ENCODE measurements at regions not wholly inside any gene's neighbourhood (a gene's known extent, or its start where the extent isn't known, plus 50 kb on each side); places are given as distances from the start of the nearest gene placed in this dataset.
A peak's percentile ranks its signal among the peaks of the same experiment; 100 is the strongest.

- TF ChIP-seq CTCF (conservative IDR thresholded peaks at IDR 0.05; ENCODE audit: control insufficient read depth, insufficient read depth, low read depth, low read length) = no peak
- no peak overlapping the region for H3K4me3 ChIP-seq (ENCODE audit: control insufficient read depth, low read depth, low read length)
- peak; percentile 5 for DNase-seq (ENCODE audit: low read depth)
These were observed 1315.8 kb downstream of the EFNB2 start for GRCh38 chr13:105219651-105220050.

DNA sequence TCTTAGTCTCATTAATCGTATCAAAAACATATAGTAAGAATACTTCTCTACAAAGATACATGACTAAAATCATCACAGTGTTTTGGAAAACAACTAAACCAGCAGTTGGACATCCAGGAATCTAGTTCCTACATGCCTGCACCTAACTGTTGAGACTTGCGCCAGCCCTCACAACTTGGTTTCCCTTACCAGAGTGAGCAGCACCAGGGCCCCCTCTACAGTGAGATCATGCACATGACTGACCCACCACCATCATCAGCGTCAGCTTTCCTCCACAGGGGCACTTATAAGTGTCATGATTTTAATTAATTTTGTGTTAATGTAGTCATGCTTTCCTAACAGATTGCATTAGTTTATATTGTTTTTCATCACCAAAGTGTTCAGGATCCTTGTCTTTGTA lies 1322.0 kb downstream of the EFNB2 start:
- TF ChIP-seq CTCF (conservative IDR thresholded peaks at IDR 0.05; ENCODE audit: control insufficient read depth, insufficient read depth, low read depth, low read length) = no peak
- DNase-seq (ENCODE audit: low read depth) = no peak
- H3K4me3 ChIP-seq (ENCODE audit: control insufficient read depth, low read depth, low read length) = no peak overlapping the region

GRCh38 chr13:105207572-105208293 lies 1327.7 kb downstream of the EFNB2 start:
- DNase-seq (ENCODE audit: low read depth) = peak; percentile 3
- H3K4me3 ChIP-seq (ENCODE audit: control insufficient read depth, low read depth, low read length) = no peak overlapping the region
- TF ChIP-seq CTCF (conservative IDR thresholded peaks at IDR 0.05; ENCODE audit: control insufficient read depth, insufficient read depth, low read depth, low read length) = no peak

- peak; percentile 33 for TF ChIP-seq CTCF (conservative IDR thresholded peaks at IDR 0.05; ENCODE audit: control insufficient read depth, insufficient read depth, low read depth, low read length)
- peak; percentile 6 for DNase-seq (ENCODE audit: low read depth)
- no peak overlapping the region for H3K4me3 ChIP-seq (ENCODE audit: control insufficient read depth, low read depth, low read length)
These were observed 1333.1 kb downstream of the EFNB2 start for GRCh38 chr13:105202354-105202753.

DNA sequence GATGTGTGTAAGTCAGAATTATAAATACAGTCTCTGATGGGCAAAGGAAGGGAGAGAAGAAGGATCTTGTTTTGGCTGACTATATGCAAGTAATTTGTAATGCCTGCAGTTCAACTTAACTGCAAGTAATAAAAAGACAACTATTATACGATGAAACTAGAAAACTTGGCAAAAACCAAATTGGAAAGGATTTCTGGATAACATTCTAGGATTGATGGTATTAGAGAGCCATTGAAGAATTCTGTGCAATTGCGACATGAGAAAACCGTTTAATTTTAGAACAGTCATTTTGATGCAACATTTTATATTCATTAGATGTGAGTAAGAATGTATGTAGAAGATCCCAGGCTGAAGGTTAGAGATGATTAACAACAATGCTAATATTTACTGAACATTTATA lies 1334.1 kb downstream of the EFNB2 start:
- no peak for DNase-seq (ENCODE audit: low read depth)
- H3K4me3 ChIP-seq (ENCODE audit: control insufficient read depth, low read depth, low read length) = no peak overlapping the region
- no peak for TF ChIP-seq CTCF (conservative IDR thresholded peaks at IDR 0.05; ENCODE audit: control insufficient read depth, insufficient read depth, low read depth, low read length)

DNA sequence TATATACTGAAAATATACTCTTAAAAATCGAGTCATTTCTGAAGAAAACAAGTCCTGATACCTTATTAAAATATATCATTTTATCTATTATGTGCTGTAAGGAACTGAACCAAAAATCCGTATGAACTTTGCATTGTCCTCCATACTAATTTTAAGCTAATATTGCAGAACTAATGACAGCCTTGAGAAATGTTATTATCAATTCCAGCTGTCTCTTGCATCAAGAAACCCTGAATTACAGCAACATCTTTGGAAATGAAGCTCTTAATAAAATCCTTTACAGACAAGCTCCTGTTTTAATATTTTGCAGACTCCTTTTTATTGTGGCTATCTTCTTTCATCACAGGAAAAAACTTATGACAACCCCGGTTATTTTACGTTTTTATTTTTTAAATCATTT lies 1335.3 kb downstream of the EFNB2 start:
- H3K4me3 ChIP-seq (ENCODE audit: control insufficient read depth, low read depth, low read length) = no peak overlapping the region
- no peak for DNase-seq (ENCODE audit: low read depth)
- no peak for TF ChIP-seq CTCF (conservative IDR thresholded peaks at IDR 0.05; ENCODE audit: control insufficient read depth, insufficient read depth, low read depth, low read length)

GRCh38 chr13:105196052-105196451 lies 1339.4 kb downstream of the EFNB2 start:
- no peak for DNase-seq (ENCODE audit: low read depth)
- no peak overlapping the region for H3K4me3 ChIP-seq (ENCODE audit: control insufficient read depth, low read depth, low read length)
- no peak for TF ChIP-seq CTCF (conservative IDR thresholded peaks at IDR 0.05; ENCODE audit: control insufficient read depth, insufficient read depth, low read depth, low read length)
